ENCODE measurements at regions not wholly inside any gene's neighbourhood (a gene's known extent, or its start where the extent isn't known, plus 50 kb on each side); places are given as distances from the start of the nearest gene placed in this dataset.

GRCh38 chr1:98172578-98172977 is 251.7 kb upstream of the DPYD start:
- 24 to 40% methylated on average over 3 of the region's 3 CpGs for WGBS, 2 donors
- no peaks in the 10 kb centered on the region for H3K27me3 ChIP-seq
- no peak overlapping the region for H3K27ac ChIP-seq
- H3K4me1 ChIP-seq = no peaks in the 10 kb centered on the region
- H3K9me3 ChIP-seq = no peaks in the 10 kb centered on the region
- H3K36me3 ChIP-seq (replicated peaks in 1 of 2; ENCODE audit: insufficient read depth in 1 of 2, low read depth in 2 of 2) = no peaks in the 10 kb centered on the region
- no peak for ATAC-seq
- H3K4me3 ChIP-seq = no peak overlapping the region
- DNase-seq = no peak
- no peak for TF ChIP-seq POLR2A (IDR thresholded peaks at IDR 0.05)
- intact Hi-C loops (cut with DNase I) = no loop called here

- WGBS, 2 donors = 38 to 67% methylated on average over 2 of the region's 2 CpGs
- DNase-seq (no peak), ATAC-seq (no peak)
- no peak for TF ChIP-seq CTCF (IDR thresholded peaks at IDR 0.05)
- no peak for TF ChIP-seq POLR2A (IDR thresholded peaks at IDR 0.05)
- Histone ChIP-seq H3K36me3 (replicated peaks in 1 of 2; ENCODE audit: insufficient read depth in 1 of 2, low read depth in 2 of 2) (no peaks in the 10 kb centered on the region), H3K27me3 (no peaks in the 10 kb centered on the region), H3K27ac (no peak overlapping the region), H3K4me1 (no peaks in the 10 kb centered on the region), H3K4me3 (no peak overlapping the region), H3K9me3 (no peaks in the 10 kb centered on the region)
- intact Hi-C loops (cut with DNase I) = no loop called here
Observed at GRCh38 chr1:98172022-98172421, 251.2 kb upstream of the DPYD start.

- no peak for ATAC-seq
- Histone ChIP-seq H3K27ac (no peak overlapping the region), H3K36me3 (replicated peaks in 1 of 2; ENCODE audit: insufficient read depth in 1 of 2, low read depth in 2 of 2) (no peaks in the 10 kb centered on the region), H3K4me3 (no peak overlapping the region), H3K4me1 (no peaks in the 10 kb centered on the region), H3K27me3 (no peaks in the 10 kb centered on the region), H3K9me3 (no peaks in the 10 kb centered on the region)
- intact Hi-C loops (cut with DNase I) = no loop called here
- 55 to 62% methylated on average over 4 of the region's 4 CpGs for WGBS, 2 donors
- TF ChIP-seq CTCF (IDR thresholded peaks at IDR 0.05) = no peak
- TF ChIP-seq POLR2A (IDR thresholded peaks at IDR 0.05) = no peak
- DNase-seq = no peak
Observed at GRCh38 chr1:98164509-98164908, 243.7 kb upstream of the DPYD start.

- H3K27me3 ChIP-seq = no peaks in the 10 kb centered on the region
- ATAC-seq (no peak), DNase-seq (no peak)
- H3K4me1 ChIP-seq = no peaks in the 10 kb centered on the region
- TF ChIP-seq CTCF (IDR thresholded peaks at IDR 0.05) = no peak
- no peak for TF ChIP-seq POLR2A (IDR thresholded peaks at IDR 0.05)
- intact Hi-C loops (cut with DNase I) = no loop called here
- no peak overlapping the region for H3K27ac ChIP-seq
- no peak overlapping the region for H3K4me3 ChIP-seq
- no peaks in the 10 kb centered on the region for H3K9me3 ChIP-seq
- 78 to 82% methylated on average over 2 of the region's 2 CpGs for WGBS, 2 donors
- no peaks in the 10 kb centered on the region for H3K36me3 ChIP-seq (replicated peaks in 1 of 2; ENCODE audit: insufficient read depth in 1 of 2, low read depth in 2 of 2)
Observed at GRCh38 chr1:98157524-98158313, 236.9 kb upstream of the DPYD start.

- no peak for DNase-seq
- no peak for TF ChIP-seq POLR2A (IDR thresholded peaks at IDR 0.05)
- no peak for TF ChIP-seq CTCF (IDR thresholded peaks at IDR 0.05)
- intact Hi-C loops (cut with DNase I) = no loop called here
- Histone ChIP-seq H3K36me3 (replicated peaks in 1 of 2; ENCODE audit: insufficient read depth in 1 of 2, low read depth in 2 of 2) (no peaks in the 10 kb centered on the region), H3K4me1 (no peaks in the 10 kb centered on the region), H3K27ac (no peak overlapping the region), H3K4me3 (no peak overlapping the region), H3K9me3 (no peaks in the 10 kb centered on the region), H3K27me3 (no peaks in the 10 kb centered on the region)
- ATAC-seq = no peak
Observed at GRCh38 chr1:98147280-98147679, 226.4 kb upstream of the DPYD start.

Measured in body of pancreas (tissue), 4 donors.